GM21619 (cell line): ENCODE measurements at regions not wholly inside any gene's neighbourhood (a gene's known extent, or its start where the extent isn't known, plus 50 kb on each side); places are given as distances from the start of the nearest gene placed in this dataset.
"Not testable (repeated sequence)": the region's sequence is repeated elsewhere in the genome, so short reads cannot be mapped to it uniquely, and the experiment has no call there.

ENCODE experiments used
- ATAC-seq: cut with Tn5 transposase; IDR thresholded peaks from one replicate; pipeline ENCODE4 v1.9.1; 2021; ENCODE audit not compliant: unreplicated experiment

GRCh38 chr3:16707260-16707659, 102.0 kb upstream of the DAZL start:
- no peak for ATAC-seq

DNA sequence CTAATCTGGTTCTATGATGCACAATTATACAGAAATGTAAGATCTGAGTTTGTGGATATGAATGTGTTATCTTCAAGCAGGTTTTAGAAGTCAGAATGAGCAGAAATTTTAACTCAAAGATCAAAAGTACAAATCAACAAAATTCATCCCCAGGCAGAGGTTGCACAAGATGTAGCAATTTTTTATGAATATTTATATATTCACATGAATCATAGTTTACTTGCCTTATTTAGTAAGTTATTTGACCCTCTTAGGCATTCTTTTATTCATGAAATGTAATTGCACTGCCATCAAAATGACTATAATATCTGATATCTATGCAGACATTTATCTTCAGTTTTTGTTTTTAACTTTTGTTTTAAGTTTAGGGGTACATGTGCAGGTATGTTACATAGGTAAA, 103.1 kb upstream of the DAZL start:
- no peak for ATAC-seq

DNA sequence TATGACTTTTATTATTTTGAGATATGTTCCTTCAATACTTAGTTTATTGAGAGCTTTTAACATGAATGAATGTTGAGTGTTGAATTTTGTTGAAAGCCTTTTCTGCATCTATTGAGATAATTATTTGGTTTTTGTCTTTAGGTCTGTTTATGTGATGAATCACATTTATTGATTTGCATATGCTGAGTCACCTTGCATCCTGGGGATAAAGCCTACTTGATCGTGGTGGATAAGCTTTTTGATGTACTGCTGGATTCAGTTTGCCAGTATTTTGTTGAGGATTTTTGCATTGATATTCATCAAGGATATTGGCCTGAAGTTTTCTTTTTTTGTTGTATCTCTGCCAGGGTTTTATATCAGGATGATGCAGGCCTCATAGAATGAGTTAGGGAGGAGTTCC, 106.5 kb upstream of the DAZL start:
- ATAC-seq: not testable (repeated sequence)

- no peak for ATAC-seq
These were observed 110.1 kb upstream of the DAZL start for GRCh38 chr3:16715281-16715680.

DNA sequence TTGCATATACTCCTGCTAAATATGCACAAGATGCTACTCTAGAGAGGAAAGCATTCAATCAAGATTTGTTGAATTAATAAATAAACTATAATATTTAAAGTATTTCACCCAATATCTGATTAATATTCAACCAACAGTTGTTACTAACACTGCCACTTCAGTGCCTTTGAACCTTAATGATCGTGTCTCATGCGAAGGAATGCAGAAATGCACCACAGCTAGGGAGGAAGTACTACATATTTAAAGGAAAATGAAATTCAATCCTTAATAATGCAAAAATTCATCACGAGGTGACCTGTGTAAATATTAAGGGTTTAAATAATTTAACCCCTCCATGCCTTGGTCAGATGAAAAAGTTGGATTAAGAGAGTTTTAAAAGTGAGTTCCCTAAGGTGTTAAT, 114.2 kb upstream of the DAZL start:
- no peak for ATAC-seq

GRCh38 chr3:16720367-16720940, 115.2 kb upstream of the DAZL start:
- no peak for ATAC-seq

DNA sequence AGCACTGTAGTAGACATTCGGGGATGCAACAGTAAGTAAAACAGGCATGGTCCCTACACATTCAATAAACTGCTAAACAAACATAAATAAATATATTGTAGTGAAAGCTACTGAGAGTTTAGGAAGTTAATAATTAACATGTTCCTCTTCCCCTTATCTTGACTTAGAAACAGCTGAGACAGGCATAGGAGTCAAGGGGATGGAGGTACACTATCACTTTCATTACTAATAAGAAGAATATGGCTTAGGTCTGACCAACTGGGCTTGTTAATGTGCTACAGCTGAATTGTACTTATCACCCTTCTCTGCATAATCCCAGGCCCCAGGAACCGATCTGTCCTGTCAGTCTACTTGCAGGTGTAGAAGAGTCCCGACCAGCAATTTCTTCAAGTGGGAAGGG, 116.3 kb upstream of the DAZL start:
- ATAC-seq: no peak

- ATAC-seq: no peak
These were observed 118.8 kb upstream of the DAZL start for GRCh38 chr3:16723978-16724377.

GRCh38 chr3:16724487-16724886, 119.3 kb upstream of the DAZL start:
- no peak for ATAC-seq

DNA sequence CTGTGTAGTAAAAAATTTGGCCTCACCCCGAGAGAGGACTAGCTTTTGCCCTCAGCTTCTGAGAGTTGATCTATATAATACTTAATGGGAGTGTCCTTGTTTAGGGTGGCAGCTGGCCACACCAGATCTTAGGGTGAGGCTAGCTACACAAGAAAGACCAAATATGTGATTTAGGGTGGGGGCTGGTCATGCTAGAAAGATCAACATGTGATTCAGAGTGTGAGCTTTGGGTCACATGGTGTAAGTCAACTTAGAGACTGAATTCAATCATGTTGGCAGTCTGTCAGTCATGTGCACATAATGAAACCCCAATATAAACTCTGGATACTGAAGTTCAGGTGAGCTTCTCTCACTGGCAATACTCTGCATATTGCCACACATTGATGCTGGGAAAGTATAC, 120.7 kb upstream of the DAZL start:
- ATAC-seq: no peak

GRCh38 chr3:16728770-16729745, 123.8 kb upstream of the DAZL start:
- no peak for ATAC-seq

DNA sequence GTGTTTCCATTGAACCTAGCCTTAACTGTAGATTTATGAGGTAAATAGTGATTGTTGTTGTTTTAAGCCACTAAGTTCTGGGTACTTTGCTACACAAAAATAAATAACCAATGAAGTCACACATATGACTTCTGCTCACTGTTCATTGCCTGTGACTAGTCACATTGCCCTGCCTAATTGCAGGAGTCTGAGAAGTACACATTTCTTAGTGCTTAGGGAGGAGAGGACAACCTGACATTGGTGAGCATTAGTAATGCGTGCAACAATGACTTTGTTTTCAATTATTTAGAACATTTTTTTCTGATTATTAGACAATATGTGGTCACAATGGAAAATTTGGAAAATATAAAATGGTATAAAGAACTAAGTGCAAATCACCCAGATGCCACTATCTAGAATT, 133.2 kb upstream of the DAZL start:
- no peak for ATAC-seq

GRCh38 chr3:16739541-16740105, 134.4 kb upstream of the DAZL start:
- no peak for ATAC-seq

DNA sequence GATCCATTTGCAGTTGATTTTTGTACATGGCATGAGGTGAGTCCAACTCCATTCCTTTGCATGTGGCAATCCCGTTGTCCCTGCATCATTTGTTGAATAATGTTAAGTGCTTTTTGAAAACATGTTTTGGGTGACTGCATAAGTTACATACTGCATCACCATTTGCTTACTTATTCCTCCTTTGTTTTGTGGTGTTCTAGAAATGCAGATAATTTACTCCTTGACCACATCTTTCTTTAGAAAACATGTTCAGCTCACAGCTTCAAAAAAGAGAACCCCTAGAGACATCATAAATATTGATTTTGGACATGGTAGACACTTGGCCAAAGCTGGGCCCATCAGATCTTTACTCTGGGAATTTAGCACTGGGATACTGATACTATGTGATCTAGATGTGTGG, 135.3 kb upstream of the DAZL start:
- no peak for ATAC-seq

GRCh38 chr3:16741103-16741758, 136.0 kb upstream of the DAZL start:
- peak; percentile 18 for ATAC-seq

DNA sequence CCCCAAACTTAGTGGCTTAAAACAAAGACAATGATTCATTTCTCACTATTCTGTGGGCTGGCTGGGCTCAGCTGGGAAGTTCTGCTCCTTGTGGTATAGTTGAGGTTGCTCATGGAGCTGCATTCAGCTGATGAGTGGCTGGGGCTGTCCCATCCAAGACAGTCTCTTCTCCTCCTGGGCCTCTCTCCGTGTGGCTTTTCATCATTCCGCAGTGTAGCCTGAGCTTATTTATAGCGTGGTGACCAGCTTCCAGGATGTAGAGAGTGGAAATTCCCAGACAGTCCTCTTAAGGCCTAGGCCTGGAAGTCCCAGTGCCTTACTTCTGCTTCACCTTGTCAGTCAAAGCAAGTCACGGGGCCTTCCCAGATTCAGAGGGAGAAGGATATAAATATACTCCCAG, 136.7 kb upstream of the DAZL start:
- ATAC-seq: peak; percentile 71

- ATAC-seq: no peak
These were observed 138.1 kb upstream of the DAZL start for GRCh38 chr3:16743276-16743675.

- ATAC-seq: no peak
These were observed 125.4 kb upstream of the PLCL2 start for GRCh38 chr3:16759227-16759903.

- no peak for ATAC-seq
These were observed 123.2 kb upstream of the PLCL2 start for GRCh38 chr3:16761571-16761970.

GRCh38 chr3:16765661-16766060, 119.1 kb upstream of the PLCL2 start:
- ATAC-seq: no peak

DNA sequence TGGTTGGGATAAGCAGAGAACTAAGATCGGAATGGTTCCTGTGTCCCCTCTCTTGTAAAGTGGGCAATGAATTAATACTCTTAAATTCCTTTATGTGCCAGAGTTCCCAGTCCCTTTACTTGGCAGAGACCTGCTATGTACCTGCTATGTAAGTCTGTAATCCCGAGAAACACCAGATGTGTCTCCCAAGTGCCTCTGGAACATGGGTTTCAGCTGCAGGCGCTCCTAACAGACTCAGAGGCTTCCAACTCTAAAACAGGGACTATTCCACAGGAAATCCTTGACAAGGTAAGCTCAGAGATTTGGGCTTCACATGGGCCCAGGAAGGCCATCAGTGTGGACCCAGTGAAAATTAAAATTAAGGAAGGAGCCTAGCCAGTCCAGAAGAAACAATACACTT, 117.7 kb upstream of the PLCL2 start:
- ATAC-seq: no peak
